DND-41 (cell line): ENCODE measurements at regions not wholly inside any gene's neighbourhood (a gene's known extent, or its start where the extent isn't known, plus 50 kb on each side); places are given as distances from the start of the nearest gene placed in this dataset.

Experiments
- EZH2 ChIP-seq: IDR thresholded peaks from 3 replicates; pipeline ENCODE4 v1.6.1; 2012; ENCODE audit warnings: borderline replicate concordance, low read depth, mild to moderate bottlenecking, moderate library complexity, low read length, inconsistent platforms; ENCODE audit not compliant: severe bottlenecking
- TF ChIP-seq, protein P1 (sequence below): IDR thresholded peaks from 2 replicates; pipeline ENCODE4 v1.5.1; 2012; ENCODE audit warnings: borderline replicate concordance, low read length, moderate library complexity, mild to moderate bottlenecking; ENCODE audit not compliant: poor library complexity, severe bottlenecking; ENCODE audit errors: extremely low read depth

DNA sequence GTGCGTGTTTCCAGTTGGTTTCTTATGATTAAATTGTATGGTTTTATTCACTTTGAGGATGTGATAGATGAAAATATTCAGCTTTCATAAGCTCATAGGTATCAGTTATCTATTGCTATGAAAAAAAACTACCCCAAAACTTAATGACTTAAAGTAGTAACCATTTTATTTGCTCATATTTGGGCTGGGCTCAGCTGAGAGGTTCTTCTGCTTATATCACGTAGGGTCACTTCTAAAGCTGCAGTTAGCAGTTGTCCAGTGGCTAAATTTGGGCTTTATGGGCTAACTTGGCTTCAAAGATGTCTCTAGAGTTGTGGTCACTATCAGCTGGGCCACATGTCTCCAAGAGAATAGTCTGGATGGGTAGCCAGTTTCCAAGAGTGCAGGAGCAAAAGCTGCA is 206.4 kb upstream of the LYPLAL1 start:
- TF ChIP-seq, protein P1, sequence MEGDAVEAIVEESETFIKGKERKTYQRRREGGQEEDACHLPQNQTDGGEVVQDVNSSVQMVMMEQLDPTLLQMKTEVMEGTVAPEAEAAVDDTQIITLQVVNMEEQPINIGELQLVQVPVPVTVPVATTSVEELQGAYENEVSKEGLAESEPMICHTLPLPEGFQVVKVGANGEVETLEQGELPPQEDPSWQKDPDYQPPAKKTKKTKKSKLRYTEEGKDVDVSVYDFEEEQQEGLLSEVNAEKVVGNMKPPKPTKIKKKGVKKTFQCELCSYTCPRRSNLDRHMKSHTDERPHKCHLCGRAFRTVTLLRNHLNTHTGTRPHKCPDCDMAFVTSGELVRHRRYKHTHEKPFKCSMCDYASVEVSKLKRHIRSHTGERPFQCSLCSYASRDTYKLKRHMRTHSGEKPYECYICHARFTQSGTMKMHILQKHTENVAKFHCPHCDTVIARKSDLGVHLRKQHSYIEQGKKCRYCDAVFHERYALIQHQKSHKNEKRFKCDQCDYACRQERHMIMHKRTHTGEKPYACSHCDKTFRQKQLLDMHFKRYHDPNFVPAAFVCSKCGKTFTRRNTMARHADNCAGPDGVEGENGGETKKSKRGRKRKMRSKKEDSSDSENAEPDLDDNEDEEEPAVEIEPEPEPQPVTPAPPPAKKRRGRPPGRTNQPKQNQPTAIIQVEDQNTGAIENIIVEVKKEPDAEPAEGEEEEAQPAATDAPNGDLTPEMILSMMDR = no peak
- TF ChIP-seq EZH2 = no peak
